HEK293T (cell line): ENCODE measurements at regions not wholly inside any gene's neighbourhood (a gene's known extent, or its start where the extent isn't known, plus 50 kb on each side); places are given as distances from the start of the nearest gene placed in this dataset.

Experiments used
- FOXK2 ChIP-seq: fragments of 450-650 bp; IDR thresholded peaks from 2 replicates; pipeline ENCODE4 v1.6.1; 2016; ENCODE audit warnings: mild to moderate bottlenecking
- HDGF ChIP-seq: fragments of 450-650 bp; IDR thresholded peaks from 2 replicates; pipeline ENCODE4 v1.6.1; 2017; ENCODE audit warnings: antibody characterized with exemption, borderline replicate concordance

- no peak for TF ChIP-seq HDGF
- no peak for TF ChIP-seq FOXK2
Observed at GRCh38 chr7:67453580-67454380, 457.1 kb downstream of the TYW1 start.
